Skeletal muscle satellite cell (primary cell): ENCODE measurements at regions not wholly inside any gene's neighbourhood (a gene's known extent, or its start where the extent isn't known, plus 50 kb on each side); places are given as distances from the start of the nearest gene placed in this dataset.
"Not testable (repeated sequence)": the region's sequence is repeated elsewhere in the genome, so short reads cannot be mapped to it uniquely, and the experiment has no call there.

ENCODE experiments used
- H3K27me3 ChIP-seq: 2 replicates; pipeline ENCODE4 v1.7.0; 2013; ENCODE audit warnings: low read length; ENCODE audit not compliant: control insufficient read depth, insufficient read depth
- H3K36me3 ChIP-seq: 2 replicates; pipeline ENCODE4 v1.7.0; 2013; ENCODE audit warnings: mild to moderate bottlenecking, control low read depth, low read length; ENCODE audit not compliant: insufficient read depth
- H3K4me1 ChIP-seq: 2 replicates; pipeline ENCODE4 v1.7.0; 2013; ENCODE audit warnings: low read length; ENCODE audit not compliant: control insufficient read depth, insufficient read depth
- H3K4me2 ChIP-seq: 2 replicates; pipeline ENCODE4 v1.7.0; 2013; ENCODE audit warnings: mild to moderate bottlenecking, low read length
- H3K4me3 ChIP-seq: 2 replicates; pipeline ENCODE4 v1.7.0; 2013; ENCODE audit warnings: low read length
- H3K9ac ChIP-seq: 2 replicates; pipeline ENCODE4 v1.7.0; 2013; ENCODE audit warnings: mild to moderate bottlenecking, low read depth, low read length, moderate library complexity
- H3K9me3 ChIP-seq: replicated peaks from 2 replicates; pipeline ENCODE4 v1.7.0; 2013; ENCODE audit warnings: mild to moderate bottlenecking, control low read depth, low read length

- H3K36me3 ChIP-seq, H3K4me2 ChIP-seq, H3K9ac ChIP-seq, H3K27me3 ChIP-seq, H3K9me3 ChIP-seq, H3K4me1 ChIP-seq, H3K4me3 ChIP-seq: not testable (repeated sequence)
These were observed 454.3 kb upstream of the SLITRK6 start for GRCh38 chr13:86253497-86253896.

GRCh38 chr13:86255820-86256219 lies 456.6 kb upstream of the SLITRK6 start:
- not testable (repeated sequence) for H3K4me2 ChIP-seq, H3K27me3 ChIP-seq, H3K36me3 ChIP-seq, H3K9me3 ChIP-seq, H3K4me3 ChIP-seq, H3K4me1 ChIP-seq, H3K9ac ChIP-seq

GRCh38 chr13:86269511-86269910 lies 470.3 kb upstream of the SLITRK6 start:
- H3K9me3 ChIP-seq: peaks cover 3% of the 10 kb centered on the region
- H3K9ac ChIP-seq: no peak overlapping the region
- H3K4me1 ChIP-seq: no peaks in the 10 kb centered on the region
- H3K4me2 ChIP-seq: no peak overlapping the region
- H3K4me3 ChIP-seq: no peak overlapping the region
- H3K36me3 ChIP-seq: no peaks in the 10 kb centered on the region
- no peaks in the 10 kb centered on the region for H3K27me3 ChIP-seq

GRCh38 chr13:86282442-86282841 lies 483.2 kb upstream of the SLITRK6 start:
- Histone ChIP-seq H3K27me3 (no peaks in the 10 kb centered on the region), H3K9me3 (no peaks in the 10 kb centered on the region), H3K4me2 (no peak overlapping the region), H3K4me1 (no peaks in the 10 kb centered on the region), H3K4me3 (no peak overlapping the region), H3K36me3 (no peaks in the 10 kb centered on the region), H3K9ac (no peak overlapping the region)

GRCh38 chr13:86283031-86283430 lies 483.8 kb upstream of the SLITRK6 start:
- Histone ChIP-seq H3K27me3 (no peaks in the 10 kb centered on the region), H3K9me3 (no peaks in the 10 kb centered on the region)

GRCh38 chr13:86298725-86299124 lies 499.5 kb upstream of the SLITRK6 start:
- no peak overlapping the region for H3K4me2 ChIP-seq
- H3K27me3 ChIP-seq: no peaks in the 10 kb centered on the region
- H3K9me3 ChIP-seq: no peaks in the 10 kb centered on the region
- H3K36me3 ChIP-seq: no peaks in the 10 kb centered on the region
- H3K9ac ChIP-seq: no peak overlapping the region
- no peaks in the 10 kb centered on the region for H3K4me1 ChIP-seq
- no peak overlapping the region for H3K4me3 ChIP-seq

More at GRCh38 chr13:86283031-86283430, 483.8 kb upstream of the SLITRK6 start:
- Histone ChIP-seq H3K4me1 (no peaks in the 10 kb centered on the region), H3K9ac (no peak overlapping the region), H3K36me3 (no peaks in the 10 kb centered on the region), H3K4me2 (no peak overlapping the region), H3K4me3 (no peak overlapping the region)

- Histone ChIP-seq H3K9me3 (no peaks in the 10 kb centered on the region), H3K4me2 (no peak overlapping the region), H3K27me3 (no peaks in the 10 kb centered on the region), H3K4me1 (no peaks in the 10 kb centered on the region), H3K4me3 (no peak overlapping the region), H3K36me3 (no peaks in the 10 kb centered on the region), H3K9ac (no peak overlapping the region)
These were observed 499.9 kb upstream of the SLITRK6 start for GRCh38 chr13:86299128-86299527.

GRCh38 chr13:86309881-86310280 lies 510.7 kb upstream of the SLITRK6 start:
- no peaks in the 10 kb centered on the region for H3K9me3 ChIP-seq
- H3K27me3 ChIP-seq: no peaks in the 10 kb centered on the region
- no peak overlapping the region for H3K4me3 ChIP-seq
- no peaks in the 10 kb centered on the region for H3K4me1 ChIP-seq
- H3K36me3 ChIP-seq: no peaks in the 10 kb centered on the region
- no peak overlapping the region for H3K4me2 ChIP-seq
- H3K9ac ChIP-seq: no peak overlapping the region

- no peaks in the 10 kb centered on the region for H3K9me3 ChIP-seq
- H3K27me3 ChIP-seq: no peaks in the 10 kb centered on the region
- no peak overlapping the region for H3K9ac ChIP-seq
- no peaks in the 10 kb centered on the region for H3K36me3 ChIP-seq
- H3K4me2 ChIP-seq: no peak overlapping the region
- H3K4me1 ChIP-seq: no peaks in the 10 kb centered on the region
- no peak overlapping the region for H3K4me3 ChIP-seq
These were observed 514.2 kb upstream of the SLITRK6 start for GRCh38 chr13:86313421-86313820.

- Histone ChIP-seq H3K27me3 (no peaks in the 10 kb centered on the region), H3K36me3 (no peaks in the 10 kb centered on the region), H3K4me1 (no peaks in the 10 kb centered on the region), H3K9me3 (no peaks in the 10 kb centered on the region), H3K9ac (no peak overlapping the region), H3K4me2 (no peak overlapping the region), H3K4me3 (no peak overlapping the region)
These were observed 519.2 kb upstream of the SLITRK6 start for GRCh38 chr13:86318450-86318849.

GRCh38 chr13:86324191-86324590 lies 525.0 kb upstream of the SLITRK6 start:
- H3K4me2 ChIP-seq: no peak overlapping the region
- no peaks in the 10 kb centered on the region for H3K27me3 ChIP-seq
- H3K9ac ChIP-seq: no peak overlapping the region
- no peaks in the 10 kb centered on the region for H3K36me3 ChIP-seq
- H3K4me3 ChIP-seq: no peak overlapping the region
- no peaks in the 10 kb centered on the region for H3K4me1 ChIP-seq
- no peaks in the 10 kb centered on the region for H3K9me3 ChIP-seq

- H3K4me2 ChIP-seq: no peak overlapping the region
- H3K27me3 ChIP-seq: no peaks in the 10 kb centered on the region
- no peak overlapping the region for H3K4me3 ChIP-seq
- H3K9ac ChIP-seq: no peak overlapping the region
- H3K4me1 ChIP-seq: no peaks in the 10 kb centered on the region
- H3K36me3 ChIP-seq: no peaks in the 10 kb centered on the region
- H3K9me3 ChIP-seq: no peaks in the 10 kb centered on the region
These were observed 556.1 kb upstream of the SLITRK6 start for GRCh38 chr13:86355301-86355700.
